Urothelium cell line (cell line): ENCODE measurements at regions not wholly inside any gene's neighbourhood (a gene's known extent, or its start where the extent isn't known, plus 50 kb on each side); places are given as distances from the start of the nearest gene placed in this dataset.
"Not testable (repeated sequence)": the region's sequence is repeated elsewhere in the genome, so short reads cannot be mapped to it uniquely, and the experiment has no call there.

ENCODE experiments used
- DNase-seq: peaks from one replicate; pipeline ENCODE4 v3.0.0; 2011; ENCODE audit warnings: low spot score, mixed read lengths
- FAIRE-seq: peaks from 2 replicates; lab custom pipeline; 2011; peaks lifted over from hg19 to GRCh38; lab: Jason Lieb, UNC

DNA sequence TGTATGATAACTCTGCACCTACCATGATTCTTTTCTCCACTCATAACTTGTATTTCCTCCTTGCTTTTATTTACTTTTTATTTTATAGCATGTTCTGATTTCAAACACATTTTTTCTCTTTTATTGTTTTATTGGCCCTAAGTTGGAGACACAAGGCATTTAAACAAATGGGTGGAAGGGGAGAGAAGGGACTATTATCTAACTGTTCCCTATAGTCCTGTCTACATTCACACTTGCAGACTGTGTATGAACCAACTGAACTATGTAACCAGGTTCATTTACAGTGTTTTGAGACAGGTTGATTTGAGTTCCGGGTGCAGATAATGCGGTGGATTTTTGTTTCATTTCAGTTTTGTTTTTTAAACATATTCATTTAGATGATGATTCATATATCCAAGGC, 830.6 kb upstream of the SEMA6A start:
- DNase-seq (no peak), FAIRE-seq (no peak)

- no peak for DNase-seq
- no peak for FAIRE-seq
These were observed 820.0 kb upstream of the SEMA6A start for GRCh38 chr5:117394506-117395157.

GRCh38 chr5:117393125-117393524, 818.5 kb upstream of the SEMA6A start:
- FAIRE-seq, result no peak

DNA sequence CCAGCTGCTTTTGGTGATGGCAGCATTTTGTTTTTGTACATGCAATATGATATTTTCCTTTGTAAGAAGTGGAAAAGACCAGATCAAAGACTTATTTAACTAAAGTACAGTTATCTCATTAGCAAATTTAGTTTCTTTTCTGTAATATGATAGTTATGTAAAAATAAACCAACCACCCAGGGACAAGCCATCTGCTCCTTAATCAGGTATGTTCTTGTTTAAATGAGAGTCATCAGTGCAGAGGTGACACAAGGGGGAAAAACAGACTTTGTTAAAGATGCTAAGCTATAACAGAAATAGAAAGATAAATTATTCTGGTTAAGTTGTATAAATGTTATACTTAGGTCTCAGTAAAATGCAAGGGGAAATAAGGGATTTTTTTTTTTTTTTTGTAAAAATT, 805.7 kb upstream of the SEMA6A start:
- no peak for DNase-seq
- no peak for FAIRE-seq

More at GRCh38 chr5:117393125-117393524, 818.5 kb upstream of the SEMA6A start:
- DNase-seq, result no peak

DNA sequence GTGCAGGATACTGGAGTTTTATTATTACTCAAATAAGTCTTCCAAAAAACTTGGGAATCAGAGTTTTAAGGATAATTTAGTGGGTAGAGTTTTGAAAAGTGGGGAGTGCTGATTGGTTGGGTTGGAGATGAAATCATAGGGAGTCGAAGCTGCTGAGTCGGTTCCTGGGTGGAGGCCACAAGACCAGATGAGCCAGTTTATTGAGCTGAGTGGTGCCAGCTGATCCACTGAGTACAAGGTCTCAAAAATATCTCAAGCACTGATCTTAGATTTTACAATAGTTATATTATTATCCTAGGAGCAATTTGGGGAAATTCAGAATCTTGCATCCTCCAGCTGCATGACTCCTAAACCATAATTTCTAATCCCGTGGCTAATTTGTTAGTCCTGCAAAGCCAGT, 804.9 kb upstream of the SEMA6A start:
- FAIRE-seq (no peak), DNase-seq (no peak)

GRCh38 chr5:117376748-117377147, 802.1 kb upstream of the SEMA6A start:
- FAIRE-seq, result no peak
- DNase-seq, result no peak

- FAIRE-seq (no peak), DNase-seq (no peak)
These were observed 785.3 kb upstream of the SEMA6A start for GRCh38 chr5:117359895-117360294.

DNA sequence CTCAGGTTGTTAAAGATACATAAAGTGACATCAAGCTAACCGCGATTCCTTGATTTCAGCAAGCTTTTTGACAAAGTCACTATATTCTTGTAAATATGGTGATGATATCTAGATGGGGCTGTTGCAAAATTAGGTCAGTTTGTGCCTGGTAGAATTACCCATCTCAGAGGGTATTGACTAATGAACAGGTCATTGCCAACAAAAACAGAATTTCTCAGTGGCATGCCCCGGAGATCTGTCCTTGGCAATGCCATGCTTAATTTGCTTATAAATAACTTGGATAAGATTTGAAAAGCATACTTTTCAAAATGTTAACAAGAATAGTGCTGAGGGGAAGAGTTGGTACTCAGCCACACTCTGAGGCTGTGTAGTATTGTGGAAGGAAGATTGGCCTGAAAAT, 783.3 kb upstream of the SEMA6A start:
- FAIRE-seq (no peak), DNase-seq (no peak)

- no peak for FAIRE-seq
- no peak for DNase-seq
These were observed 772.7 kb upstream of the SEMA6A start for GRCh38 chr5:117347280-117347679.

DNA sequence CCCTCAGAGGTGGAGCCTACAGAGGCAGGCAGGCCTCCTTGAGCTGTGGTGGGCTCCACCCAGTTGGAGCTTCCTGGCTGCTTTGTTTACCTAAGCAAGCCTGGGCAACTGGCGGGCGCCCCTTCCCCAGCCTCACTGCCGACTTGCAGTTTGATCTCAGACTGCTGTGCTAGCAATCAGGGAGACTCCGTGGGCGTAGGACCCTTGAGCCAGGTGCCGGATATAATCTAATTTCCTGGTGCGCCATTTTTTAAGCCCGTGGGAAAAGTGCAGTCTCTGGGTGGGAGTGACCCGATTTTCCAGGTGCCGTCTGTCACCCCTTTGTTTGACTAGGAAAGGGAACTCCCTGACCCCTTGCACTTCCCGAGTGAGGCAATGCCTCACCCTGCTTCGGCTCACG, 769.1 kb upstream of the SEMA6A start:
- not testable (repeated sequence) for DNase-seq

GRCh38 chr5:117337064-117337749, 762.6 kb upstream of the SEMA6A start:
- FAIRE-seq, result no peak
- no peak for DNase-seq

More for the DNA sequence above, 769.1 kb upstream of the SEMA6A start:
- not testable (repeated sequence) for FAIRE-seq

DNA sequence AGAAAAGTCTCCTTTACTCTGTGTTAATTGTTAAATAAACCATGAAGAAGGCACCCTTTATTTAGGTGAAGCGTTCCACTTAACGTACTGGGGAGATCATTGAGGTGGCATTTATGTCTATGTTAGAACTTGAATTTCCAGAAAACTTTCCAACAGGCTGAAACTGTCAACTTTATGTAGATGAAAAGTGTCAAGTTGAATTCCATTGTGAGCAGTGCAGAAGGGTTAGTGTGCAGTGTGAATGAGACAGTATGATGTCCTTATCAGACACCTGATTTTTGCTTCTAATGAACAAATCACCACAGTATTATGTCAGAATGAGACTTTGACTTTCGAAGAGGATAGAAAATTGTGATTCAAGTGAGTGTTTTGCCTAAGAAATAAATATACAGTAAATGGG, 761.6 kb upstream of the SEMA6A start:
- FAIRE-seq (no peak), DNase-seq (no peak)

- FAIRE-seq (no peak), DNase-seq (no peak)
These were observed 758.4 kb upstream of the SEMA6A start for GRCh38 chr5:117333011-117333410.

GRCh38 chr5:117332341-117332740, 757.7 kb upstream of the SEMA6A start:
- FAIRE-seq (no peak), DNase-seq (no peak)

- DNase-seq (no peak), FAIRE-seq (no peak)
These were observed 752.9 kb upstream of the SEMA6A start for GRCh38 chr5:117327511-117327910.

- DNase-seq, result no peak
- no peak for FAIRE-seq
These were observed 752.4 kb upstream of the SEMA6A start for GRCh38 chr5:117326997-117327396.

DNA sequence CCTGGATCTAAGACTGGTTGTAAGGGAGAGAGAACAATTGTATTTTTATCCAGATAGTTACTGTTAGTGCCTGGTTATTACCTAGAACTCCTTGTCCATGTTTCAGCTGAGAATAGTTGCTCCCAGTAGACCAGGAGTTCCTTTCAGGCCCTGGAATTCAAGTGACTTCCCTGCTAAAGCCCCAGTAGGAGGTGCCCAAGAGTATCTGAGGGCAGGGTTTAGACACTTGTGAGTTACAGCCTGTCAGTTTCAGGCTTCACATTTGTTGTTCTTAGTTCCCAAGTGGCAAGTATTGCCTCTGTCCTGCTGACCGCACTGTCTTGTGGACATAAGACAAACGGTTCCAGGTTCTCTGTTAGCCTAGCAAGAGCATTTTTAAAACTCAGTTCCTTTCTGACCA, 743.9 kb upstream of the SEMA6A start:
- DNase-seq (no peak), FAIRE-seq (no peak)

DNA sequence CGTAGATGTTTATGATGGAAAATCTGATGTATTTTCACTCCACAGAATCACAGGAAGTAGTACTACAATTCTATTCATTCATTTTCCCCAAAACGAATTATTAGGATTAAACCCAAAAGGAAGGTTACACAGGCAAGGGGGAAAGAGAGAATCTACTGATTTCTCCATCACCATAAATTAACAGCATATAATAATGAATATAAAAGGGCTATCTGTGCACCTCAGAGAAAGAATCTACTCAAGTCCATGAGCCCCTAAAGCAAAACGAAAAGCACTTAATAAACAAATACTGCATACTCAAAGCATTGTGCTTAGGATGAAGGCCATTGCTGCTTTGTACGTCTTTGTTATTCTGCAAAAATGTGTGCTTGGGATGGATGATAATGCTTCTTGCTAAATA, 740.5 kb upstream of the SEMA6A start:
- DNase-seq, result no peak
- no peak for FAIRE-seq

GRCh38 chr5:117304512-117305107, 730.0 kb upstream of the SEMA6A start:
- not testable (repeated sequence) for DNase-seq, FAIRE-seq

DNA sequence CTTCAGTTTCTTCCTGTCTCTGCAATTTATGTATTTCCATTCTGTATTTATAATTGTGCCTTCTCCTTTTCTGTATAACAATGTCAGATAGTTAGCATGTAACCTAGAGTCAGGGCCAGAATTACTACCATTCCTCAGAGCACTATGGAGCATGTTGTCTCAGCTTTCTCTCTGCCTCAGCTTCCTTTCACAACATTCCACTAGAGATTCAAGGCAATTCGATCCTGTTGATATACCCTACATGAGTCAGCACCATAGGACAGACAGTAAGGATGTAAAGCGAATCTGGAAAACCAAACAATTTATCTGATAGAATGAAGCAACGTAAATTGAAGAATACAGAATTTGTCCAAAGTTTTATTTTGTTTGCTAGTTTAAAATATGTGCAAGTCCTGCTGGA, 728.3 kb upstream of the SEMA6A start:
- FAIRE-seq, result no peak
- DNase-seq, result no peak

GRCh38 chr5:117302473-117302872, 727.9 kb upstream of the SEMA6A start:
- FAIRE-seq (no peak), DNase-seq (no peak)

DNA sequence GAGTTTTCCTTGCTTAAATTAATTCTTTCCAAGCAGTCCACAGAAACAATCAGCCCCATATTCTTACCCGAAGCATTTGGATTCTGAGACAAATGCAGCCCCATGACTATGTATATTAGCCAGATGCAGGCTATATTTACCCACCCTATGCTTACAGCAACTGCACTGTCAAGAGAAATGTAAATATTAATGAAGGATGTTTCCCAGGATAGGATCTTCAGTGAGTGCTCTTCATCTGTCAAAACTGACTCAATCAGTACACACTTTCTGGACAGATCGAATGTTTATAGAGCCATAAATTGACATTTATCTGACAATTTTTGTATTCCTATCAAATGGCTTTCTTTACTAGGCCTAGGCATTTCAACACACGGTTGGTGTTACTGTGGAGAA, 725.3 kb upstream of the SEMA6A start:
- FAIRE-seq (no peak), DNase-seq (no peak)
